Esophagus muscularis mucosa (tissue), 4 donors: ENCODE measurements at regions not wholly inside any gene's neighbourhood (a gene's known extent, or its start where the extent isn't known, plus 50 kb on each side); places are given as distances from the start of the nearest gene placed in this dataset.

Source experiments
- CTCF ChIP-seq, 3 experiments: fragments of 200-600 bp in 2 of 3; fragments of 450-650 bp in 1 of 3; sonication (generic) in 2 of 3; IDR thresholded peaks; one replicate each; pipeline ENCODE4 v1.5.1; 2017 to 2019; ENCODE audit warnings: antibody characterized with exemption in 3 of 3, mild to moderate bottlenecking in 2 of 3, moderate library complexity in 1 of 3
- EP300 ChIP-seq: sonication (generic); formaldehyde crosslinking; IDR thresholded peaks from one replicate; pipeline ENCODE4 v1.6.1; 2017; ENCODE audit warnings: antibody characterized with exemption
- POLR2A ChIP-seq: fragments of 450-650 bp; IDR thresholded peaks from one replicate; pipeline ENCODE4 v1.6.1; 2017; ENCODE audit warnings: antibody characterized with exemption, moderate library complexity, mild to moderate bottlenecking, low read depth

- TF ChIP-seq CTCF (IDR thresholded peaks at IDR 0.05) (no peak), EP300 (no peak), POLR2A (no peak)
Observed at GRCh38 chr6:119444642-119445557, 95.3 kb upstream of the MAN1A1 start.
